CD4-positive, alpha-beta T cell treated with Interleukin-12 subunit alpha and Interleukin-12 subunit beta, for 1 hour (primary cell): ENCODE measurements at regions not wholly inside any gene's neighbourhood (a gene's known extent, or its start where the extent isn't known, plus 50 kb on each side); places are given as distances from the start of the nearest gene placed in this dataset.

Experiments used
- DNase-seq: peaks from one replicate; pipeline ENCODE4 v3.0.0-alpha.2; 2020

GRCh38 chr12:90020881-90021280 lies 312.2 kb upstream of the ATP2B1 start:
- DNase-seq, result no peak

GRCh38 chr12:90020436-90020835 lies 311.8 kb upstream of the ATP2B1 start:
- DNase-seq, result no peak

- DNase-seq, result no peak
Measured at GRCh38 chr12:90020014-90020413, 311.4 kb upstream of the ATP2B1 start.

GRCh38 chr12:90017316-90017715 lies 308.7 kb upstream of the ATP2B1 start:
- DNase-seq, result no peak

GRCh38 chr12:90015228-90015627 lies 306.6 kb upstream of the ATP2B1 start:
- no peak for DNase-seq

- DNase-seq, result peak; percentile 48
Measured at GRCh38 chr12:90013409-90013808, 304.8 kb upstream of the ATP2B1 start.

GRCh38 chr12:90010089-90010488 lies 301.5 kb upstream of the ATP2B1 start:
- DNase-seq, result no peak

- no peak for DNase-seq
Measured at GRCh38 chr12:90008277-90008676, 299.6 kb upstream of the ATP2B1 start.

GRCh38 chr12:90004319-90005074 lies 295.9 kb upstream of the ATP2B1 start:
- no peak for DNase-seq

GRCh38 chr12:90003688-90004087 lies 295.1 kb upstream of the ATP2B1 start:
- DNase-seq, result no peak

GRCh38 chr12:90000721-90001120 lies 292.1 kb upstream of the ATP2B1 start:
- DNase-seq, result no peak

GRCh38 chr12:89999699-90000505 lies 291.3 kb upstream of the ATP2B1 start:
- no peak for DNase-seq

GRCh38 chr12:89995870-89996269 lies 287.2 kb upstream of the ATP2B1 start:
- no peak for DNase-seq

- no peak for DNase-seq
Measured at GRCh38 chr12:89994911-89995310, 286.3 kb upstream of the ATP2B1 start.

GRCh38 chr12:89993632-89994031 lies 285.0 kb upstream of the ATP2B1 start:
- no peak for DNase-seq

GRCh38 chr12:89992668-89993451 lies 284.2 kb upstream of the ATP2B1 start:
- no peak for DNase-seq

GRCh38 chr12:89991807-89992590 lies 283.4 kb upstream of the ATP2B1 start:
- DNase-seq, result no peak

- no peak for DNase-seq
Measured at GRCh38 chr12:89988188-89988915, 279.7 kb upstream of the ATP2B1 start.

- no peak for DNase-seq
Measured at GRCh38 chr12:89985935-89986334, 277.3 kb upstream of the ATP2B1 start.

- DNase-seq, result no peak
Measured at GRCh38 chr12:89984846-89985245, 276.2 kb upstream of the ATP2B1 start.

- no peak for DNase-seq
Measured at GRCh38 chr12:89983622-89984021, 275.0 kb upstream of the ATP2B1 start.

GRCh38 chr12:89980236-89980635 lies 271.6 kb upstream of the ATP2B1 start:
- no peak for DNase-seq
